ENCODE measurements at regions not wholly inside any gene's neighbourhood (a gene's known extent, or its start where the extent isn't known, plus 50 kb on each side); places are given as distances from the start of the nearest gene placed in this dataset.

DNA sequence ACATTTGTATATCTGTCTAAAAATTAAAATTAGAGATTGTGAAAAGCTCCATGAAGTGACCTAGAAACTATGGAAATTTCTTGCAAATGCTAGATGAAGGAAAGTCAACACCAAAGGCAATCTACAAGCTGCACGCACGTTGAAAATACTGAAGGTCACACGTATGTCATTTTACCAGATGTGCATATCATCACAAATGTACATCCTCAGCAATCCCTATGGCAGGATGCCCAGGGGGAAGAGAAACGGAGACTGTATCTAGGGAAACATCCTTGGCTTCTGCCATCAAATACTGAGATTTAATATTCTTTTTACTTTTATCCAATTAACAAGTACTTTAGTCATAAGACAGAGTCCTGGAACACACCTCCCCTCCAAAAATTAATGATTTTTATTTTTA is 672.0 kb downstream of the RNF144B start:
- ATAC-seq (no peak), DNase-seq (no peak)
- H3K36me3 ChIP-seq (ENCODE audit: low read depth): no peaks in the 10 kb centered on the region
- intact Hi-C loops (cut with DNase I, micrococcal nuclease): no loop called here
- H3K4me3 ChIP-seq: no peak overlapping the region
- no peaks in the 10 kb centered on the region for H3K4me1 ChIP-seq (ENCODE audit: low read depth)
- H3K9me3 ChIP-seq: no peaks in the 10 kb centered on the region
- TF ChIP-seq, protein P1, sequence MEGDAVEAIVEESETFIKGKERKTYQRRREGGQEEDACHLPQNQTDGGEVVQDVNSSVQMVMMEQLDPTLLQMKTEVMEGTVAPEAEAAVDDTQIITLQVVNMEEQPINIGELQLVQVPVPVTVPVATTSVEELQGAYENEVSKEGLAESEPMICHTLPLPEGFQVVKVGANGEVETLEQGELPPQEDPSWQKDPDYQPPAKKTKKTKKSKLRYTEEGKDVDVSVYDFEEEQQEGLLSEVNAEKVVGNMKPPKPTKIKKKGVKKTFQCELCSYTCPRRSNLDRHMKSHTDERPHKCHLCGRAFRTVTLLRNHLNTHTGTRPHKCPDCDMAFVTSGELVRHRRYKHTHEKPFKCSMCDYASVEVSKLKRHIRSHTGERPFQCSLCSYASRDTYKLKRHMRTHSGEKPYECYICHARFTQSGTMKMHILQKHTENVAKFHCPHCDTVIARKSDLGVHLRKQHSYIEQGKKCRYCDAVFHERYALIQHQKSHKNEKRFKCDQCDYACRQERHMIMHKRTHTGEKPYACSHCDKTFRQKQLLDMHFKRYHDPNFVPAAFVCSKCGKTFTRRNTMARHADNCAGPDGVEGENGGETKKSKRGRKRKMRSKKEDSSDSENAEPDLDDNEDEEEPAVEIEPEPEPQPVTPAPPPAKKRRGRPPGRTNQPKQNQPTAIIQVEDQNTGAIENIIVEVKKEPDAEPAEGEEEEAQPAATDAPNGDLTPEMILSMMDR (IDR thresholded peaks at IDR 0.05): no peak

DNA sequence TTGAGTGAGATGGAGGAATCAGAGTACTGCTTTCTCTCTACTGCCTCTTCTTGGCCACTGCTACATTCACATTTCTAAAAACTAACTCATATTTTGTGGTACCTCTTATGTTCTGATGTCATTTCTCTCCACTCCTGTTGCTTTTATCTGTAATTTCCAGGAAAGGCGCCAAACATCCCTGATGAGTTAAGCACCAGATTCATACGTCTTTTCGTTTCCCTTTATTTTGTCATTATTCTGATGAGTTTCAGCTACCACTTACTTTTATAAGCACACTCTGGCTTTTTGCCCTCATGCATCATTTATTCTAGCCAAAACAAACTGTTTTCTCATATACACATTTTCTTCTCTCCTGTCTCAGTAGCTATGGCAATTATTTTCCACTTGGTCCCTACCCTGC is 680.0 kb downstream of the RNF144B start:
- ATAC-seq: no peak
- no peaks in the 10 kb centered on the region for H3K36me3 ChIP-seq (ENCODE audit: low read depth)
- H3K4me1 ChIP-seq (ENCODE audit: low read depth): no peaks in the 10 kb centered on the region
- intact Hi-C loops (cut with DNase I, micrococcal nuclease): no loop called here
- TF ChIP-seq, protein P1 (IDR thresholded peaks at IDR 0.05): no peak
- no peak for DNase-seq
- H3K9me3 ChIP-seq: no peaks in the 10 kb centered on the region
- H3K4me3 ChIP-seq: no peak overlapping the region

DNA sequence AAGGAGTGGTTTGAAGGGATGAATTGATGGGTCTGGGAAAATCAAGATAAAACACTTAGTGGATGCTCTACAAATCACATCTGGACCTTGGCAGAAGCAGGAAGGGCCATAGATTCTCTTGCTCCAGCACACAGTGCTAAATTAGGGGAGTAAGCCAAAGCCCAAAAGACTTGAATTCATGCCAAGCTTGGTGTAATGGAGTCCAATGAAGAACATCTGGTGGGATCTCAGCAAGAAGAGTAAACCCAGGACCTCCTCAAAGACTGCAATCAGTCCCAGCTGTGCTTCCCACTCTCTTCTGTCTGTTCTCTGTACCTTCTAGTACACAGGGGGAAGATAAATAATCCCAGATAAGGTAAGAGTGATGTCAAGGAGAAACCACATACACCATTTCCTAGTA is 683.4 kb downstream of the RNF144B start:
- no peak overlapping the region for H3K4me3 ChIP-seq
- H3K4me1 ChIP-seq (ENCODE audit: low read depth): no peaks in the 10 kb centered on the region
- no peak for ATAC-seq
- no peaks in the 10 kb centered on the region for H3K9me3 ChIP-seq
- TF ChIP-seq, protein P1 (IDR thresholded peaks at IDR 0.05): no peak
- no peaks in the 10 kb centered on the region for H3K36me3 ChIP-seq (ENCODE audit: low read depth)
- intact Hi-C loops (cut with DNase I, micrococcal nuclease): no loop called here
- no peak for DNase-seq

DNA sequence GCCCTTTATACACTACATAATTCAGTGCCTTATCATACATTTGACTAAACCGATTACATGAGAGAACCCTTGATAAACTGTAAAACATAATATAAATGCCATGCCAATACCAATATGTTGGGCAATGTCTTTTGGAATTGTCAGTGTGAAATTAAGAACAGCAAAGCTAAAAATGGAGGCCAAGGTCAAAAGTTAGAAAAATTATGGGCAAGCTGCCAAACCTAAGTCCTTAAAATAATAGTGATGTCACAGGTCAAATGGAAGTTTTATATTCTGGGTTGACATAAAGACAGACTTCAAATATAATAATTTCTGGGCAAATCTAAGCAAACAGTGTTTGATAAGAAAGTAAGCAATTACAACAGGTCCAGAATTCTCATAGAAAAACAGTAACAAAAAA is 696.7 kb downstream of the RNF144B start:
- H3K9me3 ChIP-seq: no peaks in the 10 kb centered on the region
- H3K4me3 ChIP-seq: no peak overlapping the region
- H3K36me3 ChIP-seq (ENCODE audit: low read depth): no peaks in the 10 kb centered on the region
- DNase-seq (no peak), ATAC-seq (no peak)
- no peaks in the 10 kb centered on the region for H3K4me1 ChIP-seq (ENCODE audit: low read depth)
- intact Hi-C loops (cut with DNase I, micrococcal nuclease): no loop called here
- TF ChIP-seq, protein P1 (IDR thresholded peaks at IDR 0.05): no peak

DNA sequence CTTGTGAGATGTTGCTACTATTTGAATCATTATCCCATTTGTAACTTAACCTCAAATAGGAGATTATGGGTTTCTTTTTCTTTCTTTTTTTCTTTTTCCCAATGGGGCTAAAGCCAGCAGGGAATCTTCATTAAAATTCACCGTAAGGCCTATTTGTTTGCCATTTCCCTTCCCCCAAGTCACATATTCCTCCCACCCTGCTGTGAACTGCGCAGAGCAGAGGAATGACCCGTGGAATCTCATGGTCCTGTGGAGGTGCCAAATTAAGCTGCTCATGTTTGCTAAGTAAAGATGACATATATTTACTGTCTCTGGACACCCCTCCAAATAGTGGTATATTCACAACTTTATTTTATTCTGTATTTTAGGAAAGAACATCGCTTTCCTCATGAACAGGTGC is 699.3 kb downstream of the RNF144B start:
- Histone ChIP-seq H3K36me3 (ENCODE audit: low read depth) (no peaks in the 10 kb centered on the region), H3K4me3 (no peak overlapping the region), H3K4me1 (ENCODE audit: low read depth) (no peaks in the 10 kb centered on the region), H3K9me3 (no peaks in the 10 kb centered on the region)
- DNase-seq (no peak), ATAC-seq (no peak)
- TF ChIP-seq, protein P1 (IDR thresholded peaks at IDR 0.05): no peak
- intact Hi-C loops (cut with DNase I, micrococcal nuclease): no loop called here

DNA sequence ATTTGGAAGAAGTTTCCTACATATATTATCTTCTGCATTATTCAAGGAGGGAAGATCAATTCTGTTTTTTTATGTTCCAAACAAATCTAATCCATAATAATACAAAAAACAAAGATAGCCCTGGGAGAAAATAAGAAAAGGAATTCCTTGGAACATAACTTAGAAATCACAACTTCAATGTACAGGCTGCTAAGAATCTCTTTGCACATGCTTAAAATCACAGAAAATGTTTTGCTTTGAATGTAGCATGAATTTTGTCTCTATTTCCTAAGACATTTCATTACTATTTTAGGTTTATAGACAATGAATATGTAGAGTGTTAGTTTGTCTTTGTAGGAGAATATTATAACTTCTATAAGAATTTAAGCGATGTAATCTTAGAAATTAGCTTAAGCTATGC is 700.1 kb downstream of the RNF144B start:
- DNase-seq (no peak), ATAC-seq (no peak)
- no peaks in the 10 kb centered on the region for H3K36me3 ChIP-seq (ENCODE audit: low read depth)
- intact Hi-C loops (cut with DNase I, micrococcal nuclease): no loop called here
- no peak overlapping the region for H3K4me3 ChIP-seq
- H3K4me1 ChIP-seq (ENCODE audit: low read depth): no peaks in the 10 kb centered on the region
- TF ChIP-seq, protein P1 (IDR thresholded peaks at IDR 0.05): no peak
- H3K9me3 ChIP-seq: no peaks in the 10 kb centered on the region
